ENCODE measurements at regions not wholly inside any gene's neighbourhood (a gene's known extent, or its start where the extent isn't known, plus 50 kb on each side); places are given as distances from the start of the nearest gene placed in this dataset.

- Histone ChIP-seq H3K4me3 (no peak overlapping the region), H3K9ac (ENCODE audit: low read depth in 2 of 2, low read length in 2 of 2) (no peak overlapping the region), H3K4me1 (no peaks in the 10 kb centered on the region), H3K27ac (no peak overlapping the region), H3K27me3 (no peaks in the 10 kb centered on the region), H3K36me3 (no peaks in the 10 kb centered on the region), H3K9me3 (no peaks in the 10 kb centered on the region)
- TF ChIP-seq, protein P1, sequence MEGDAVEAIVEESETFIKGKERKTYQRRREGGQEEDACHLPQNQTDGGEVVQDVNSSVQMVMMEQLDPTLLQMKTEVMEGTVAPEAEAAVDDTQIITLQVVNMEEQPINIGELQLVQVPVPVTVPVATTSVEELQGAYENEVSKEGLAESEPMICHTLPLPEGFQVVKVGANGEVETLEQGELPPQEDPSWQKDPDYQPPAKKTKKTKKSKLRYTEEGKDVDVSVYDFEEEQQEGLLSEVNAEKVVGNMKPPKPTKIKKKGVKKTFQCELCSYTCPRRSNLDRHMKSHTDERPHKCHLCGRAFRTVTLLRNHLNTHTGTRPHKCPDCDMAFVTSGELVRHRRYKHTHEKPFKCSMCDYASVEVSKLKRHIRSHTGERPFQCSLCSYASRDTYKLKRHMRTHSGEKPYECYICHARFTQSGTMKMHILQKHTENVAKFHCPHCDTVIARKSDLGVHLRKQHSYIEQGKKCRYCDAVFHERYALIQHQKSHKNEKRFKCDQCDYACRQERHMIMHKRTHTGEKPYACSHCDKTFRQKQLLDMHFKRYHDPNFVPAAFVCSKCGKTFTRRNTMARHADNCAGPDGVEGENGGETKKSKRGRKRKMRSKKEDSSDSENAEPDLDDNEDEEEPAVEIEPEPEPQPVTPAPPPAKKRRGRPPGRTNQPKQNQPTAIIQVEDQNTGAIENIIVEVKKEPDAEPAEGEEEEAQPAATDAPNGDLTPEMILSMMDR (IDR thresholded peaks at IDR 0.05) = no peak
- intact Hi-C loops (cut with DNase I) = no loop called here
- DNase-seq = no peak
Measured at GRCh38 chr9:107841076-107841475, 351.5 kb upstream of the KLF4 start.

- DNase-seq = no peak
- no peaks in the 10 kb centered on the region for H3K4me1 ChIP-seq
- no peaks in the 10 kb centered on the region for H3K9me3 ChIP-seq
- H3K4me3 ChIP-seq = no peak overlapping the region
- intact Hi-C loops (cut with DNase I) = no loop called here
- H3K27ac ChIP-seq = no peak overlapping the region
- H3K36me3 ChIP-seq = no peaks in the 10 kb centered on the region
- no peak overlapping the region for H3K9ac ChIP-seq (ENCODE audit: low read depth in 2 of 2, low read length in 2 of 2)
- TF ChIP-seq, protein P1 (IDR thresholded peaks at IDR 0.05) = no peak
- no peaks in the 10 kb centered on the region for H3K27me3 ChIP-seq
Measured at GRCh38 chr9:107839371-107839770, 349.8 kb upstream of the KLF4 start.

DNA sequence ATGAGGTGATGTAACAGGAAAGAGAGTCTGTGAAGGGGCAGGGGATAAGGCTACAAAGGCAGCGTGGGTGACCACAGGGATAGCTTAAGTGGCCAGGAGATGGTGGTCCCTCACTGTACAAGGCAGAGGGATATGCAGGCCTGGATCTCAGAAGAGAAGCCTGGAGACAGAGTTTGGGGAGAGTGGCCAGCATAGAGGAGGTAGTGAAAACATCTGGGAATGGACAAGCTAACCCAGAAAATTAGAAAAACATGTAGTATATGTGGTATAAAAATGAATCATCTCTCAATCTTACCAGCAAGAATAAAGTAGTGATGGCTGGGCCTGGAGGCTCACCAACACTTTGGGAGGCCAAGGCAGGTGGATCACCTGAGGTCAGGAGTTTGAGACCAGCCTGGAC, 349.2 kb upstream of the KLF4 start:
- H3K36me3 ChIP-seq = no peaks in the 10 kb centered on the region
- no peaks in the 10 kb centered on the region for H3K27me3 ChIP-seq
- no peak overlapping the region for H3K4me3 ChIP-seq
- H3K27ac ChIP-seq = no peak overlapping the region
- H3K9me3 ChIP-seq = no peaks in the 10 kb centered on the region
- TF ChIP-seq, protein P1 (IDR thresholded peaks at IDR 0.05) = no peak
- intact Hi-C loops (cut with DNase I) = no loop called here
- H3K4me1 ChIP-seq = no peaks in the 10 kb centered on the region
- H3K9ac ChIP-seq (ENCODE audit: low read depth in 2 of 2, low read length in 2 of 2) = no peak overlapping the region
- DNase-seq = no peak

DNA sequence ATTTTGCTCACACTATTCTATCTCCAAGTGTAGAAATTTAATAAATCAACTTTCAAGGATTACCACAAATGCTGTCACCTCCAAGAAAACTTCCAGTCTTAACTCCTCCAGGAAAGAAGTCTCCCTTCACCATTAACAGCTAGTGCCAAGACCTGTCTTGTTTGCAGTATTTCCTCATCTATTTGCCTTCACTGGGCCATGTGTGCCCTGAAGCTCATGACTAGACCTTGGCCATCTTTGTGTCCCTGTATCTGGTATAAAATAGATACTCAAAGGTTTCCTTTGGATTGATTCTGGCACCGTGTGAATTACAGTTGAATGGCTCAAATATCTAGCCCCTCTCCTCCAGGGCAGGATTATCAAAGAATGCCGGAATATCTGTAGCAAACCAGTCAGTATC, 346.7 kb upstream of the KLF4 start:
- Histone ChIP-seq H3K4me1 (no peaks in the 10 kb centered on the region), H3K9me3 (no peaks in the 10 kb centered on the region), H3K27me3 (no peaks in the 10 kb centered on the region), H3K27ac (no peak overlapping the region), H3K9ac (ENCODE audit: low read depth in 2 of 2, low read length in 2 of 2) (no peak overlapping the region), H3K36me3 (no peaks in the 10 kb centered on the region), H3K4me3 (no peak overlapping the region)
- intact Hi-C loops (cut with DNase I) = no loop called here
- TF ChIP-seq, protein P1 (IDR thresholded peaks at IDR 0.05) = no peak
- no peak for DNase-seq

- no peak for DNase-seq
- TF ChIP-seq, protein P1 (IDR thresholded peaks at IDR 0.05) = no peak
- no peaks in the 10 kb centered on the region for H3K27me3 ChIP-seq
- no peak overlapping the region for H3K4me3 ChIP-seq
- H3K9ac ChIP-seq (ENCODE audit: low read depth in 2 of 2, low read length in 2 of 2) = no peak overlapping the region
- H3K27ac ChIP-seq = no peak overlapping the region
- no peaks in the 10 kb centered on the region for H3K9me3 ChIP-seq
- H3K36me3 ChIP-seq = no peaks in the 10 kb centered on the region
- intact Hi-C loops (cut with DNase I) = no loop called here
- H3K4me1 ChIP-seq = no peaks in the 10 kb centered on the region
Measured at GRCh38 chr9:107833295-107833694, 343.7 kb upstream of the KLF4 start.

DNA sequence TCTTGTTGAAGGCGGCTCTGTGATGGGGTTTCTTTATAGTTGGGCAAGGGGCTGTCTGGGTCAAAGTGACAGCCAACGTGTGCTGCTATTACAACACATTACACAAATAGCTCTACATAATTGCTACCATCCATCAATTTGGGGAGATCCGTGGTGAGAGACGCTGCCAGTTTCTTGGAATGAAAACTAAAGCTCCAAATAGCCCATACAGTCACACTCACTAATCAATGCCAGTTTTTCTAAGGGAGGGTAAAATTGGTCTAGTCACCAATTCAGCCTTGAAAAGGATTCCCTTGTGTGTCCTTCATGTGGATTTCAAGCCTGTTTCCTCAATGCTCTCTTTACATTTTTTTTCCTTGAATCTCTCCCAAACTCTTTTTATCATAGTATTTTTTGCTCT, 343.3 kb upstream of the KLF4 start:
- DNase-seq = no peak
- Histone ChIP-seq H3K27me3 (no peaks in the 10 kb centered on the region), H3K27ac (no peak overlapping the region), H3K4me3 (no peak overlapping the region), H3K4me1 (no peaks in the 10 kb centered on the region), H3K9ac (ENCODE audit: low read depth in 2 of 2, low read length in 2 of 2) (no peak overlapping the region), H3K36me3 (no peaks in the 10 kb centered on the region), H3K9me3 (no peaks in the 10 kb centered on the region)
- TF ChIP-seq, protein P1 (IDR thresholded peaks at IDR 0.05) = no peak
- intact Hi-C loops (cut with DNase I) = no loop called here
